ENCODE measurements at regions not wholly inside any gene's neighbourhood (a gene's known extent, or its start where the extent isn't known, plus 50 kb on each side); places are given as distances from the start of the nearest gene placed in this dataset.

GRCh38 chr6:76788155-76788554, 675.1 kb downstream of the HTR1B start:
- Histone ChIP-seq H3K9ac (ENCODE audit: low read depth, low read length, poor library complexity, severe bottlenecking) (no peak overlapping the region), H3K4me2 (ENCODE audit: low read depth, low read length, poor library complexity, severe bottlenecking) (no peak overlapping the region), H3K36me3 (ENCODE audit: insufficient read depth, low read length) (no peaks in the 10 kb centered on the region), H3K27me3 (ENCODE audit: insufficient read depth, low read length, poor library complexity, severe bottlenecking) (no peaks in the 10 kb centered on the region), H3K9me2 (replicated peaks; ENCODE audit: low read depth, low read length) (no peaks in the 10 kb centered on the region), H3K9me3 (ENCODE audit: insufficient read depth, low read depth, low read length) (no peaks in the 10 kb centered on the region), H3F3A (ENCODE audit: low read depth) (no peaks in the 10 kb centered on the region), H3K79me2 (ENCODE audit: insufficient read depth, low read length) (no peaks in the 10 kb centered on the region), H3K4me3 (ENCODE audit: low read length, poor library complexity, severe bottlenecking) (no peak overlapping the region), H4K20me1 (ENCODE audit: insufficient read depth, low read length, poor library complexity, severe bottlenecking) (no peaks in the 10 kb centered on the region), H3K4me1 (ENCODE audit: insufficient read depth, low read length, poor library complexity, severe bottlenecking) (no peaks in the 10 kb centered on the region), H2AFZ (ENCODE audit: low read length) (no peak overlapping the region)
- TF ChIP-seq EZH2phosphoT487 (IDR thresholded peaks at IDR 0.05; ENCODE audit: borderline replicate concordance): no peak
- no peak for TF ChIP-seq CTCF (conservative IDR thresholded peaks at IDR 0.05; ENCODE audit: low read length)

- H3K4me1 ChIP-seq (ENCODE audit: insufficient read depth, low read length, poor library complexity, severe bottlenecking): no peaks in the 10 kb centered on the region
- no peaks in the 10 kb centered on the region for H4K20me1 ChIP-seq (ENCODE audit: insufficient read depth, low read length, poor library complexity, severe bottlenecking)
- no peaks in the 10 kb centered on the region for H3K79me2 ChIP-seq (ENCODE audit: insufficient read depth, low read length)
- H3F3A ChIP-seq (ENCODE audit: low read depth): no peaks in the 10 kb centered on the region
- H3K9ac ChIP-seq (ENCODE audit: low read depth, low read length, poor library complexity, severe bottlenecking): no peak overlapping the region
- no peaks in the 10 kb centered on the region for H3K27me3 ChIP-seq (ENCODE audit: insufficient read depth, low read length, poor library complexity, severe bottlenecking)
- no peak overlapping the region for H2AFZ ChIP-seq (ENCODE audit: low read length)
- no peak overlapping the region for H3K4me3 ChIP-seq (ENCODE audit: low read length, poor library complexity, severe bottlenecking)
- no peaks in the 10 kb centered on the region for H3K36me3 ChIP-seq (ENCODE audit: insufficient read depth, low read length)
- H3K9me2 ChIP-seq (replicated peaks; ENCODE audit: low read depth, low read length): no peaks in the 10 kb centered on the region
- TF ChIP-seq EZH2phosphoT487 (IDR thresholded peaks at IDR 0.05; ENCODE audit: borderline replicate concordance) (no peak), CTCF (conservative IDR thresholded peaks at IDR 0.05; ENCODE audit: low read length) (no peak)
- H3K9me3 ChIP-seq (ENCODE audit: insufficient read depth, low read depth, low read length): no peaks in the 10 kb centered on the region
- H3K4me2 ChIP-seq (ENCODE audit: low read depth, low read length, poor library complexity, severe bottlenecking): no peak overlapping the region
Measured at GRCh38 chr6:76779068-76779467, 684.2 kb downstream of the HTR1B start.

- Histone ChIP-seq H2AFZ (ENCODE audit: low read length) (no peak overlapping the region), H4K20me1 (ENCODE audit: insufficient read depth, low read length, poor library complexity, severe bottlenecking) (no peaks in the 10 kb centered on the region), H3K79me2 (ENCODE audit: insufficient read depth, low read length) (no peaks in the 10 kb centered on the region), H3K9me3 (ENCODE audit: insufficient read depth, low read depth, low read length) (no peaks in the 10 kb centered on the region), H3K9me2 (replicated peaks; ENCODE audit: low read depth, low read length) (no peaks in the 10 kb centered on the region), H3K36me3 (ENCODE audit: insufficient read depth, low read length) (no peaks in the 10 kb centered on the region), H3K4me3 (ENCODE audit: low read length, poor library complexity, severe bottlenecking) (no peak overlapping the region), H3F3A (ENCODE audit: low read depth) (no peaks in the 10 kb centered on the region), H3K4me2 (ENCODE audit: low read depth, low read length, poor library complexity, severe bottlenecking) (no peak overlapping the region), H3K4me1 (ENCODE audit: insufficient read depth, low read length, poor library complexity, severe bottlenecking) (no peaks in the 10 kb centered on the region), H3K27me3 (ENCODE audit: insufficient read depth, low read length, poor library complexity, severe bottlenecking) (no peaks in the 10 kb centered on the region), H3K9ac (ENCODE audit: low read depth, low read length, poor library complexity, severe bottlenecking) (no peak overlapping the region)
- no peak for TF ChIP-seq EZH2phosphoT487 (IDR thresholded peaks at IDR 0.05; ENCODE audit: borderline replicate concordance)
- TF ChIP-seq CTCF (conservative IDR thresholded peaks at IDR 0.05; ENCODE audit: low read length): no peak
Measured at GRCh38 chr6:76776876-76777275, 686.4 kb downstream of the HTR1B start.
